Skeletal muscle tissue (tissue), 3 donors: ENCODE measurements at regions not wholly inside any gene's neighbourhood (a gene's known extent, or its start where the extent isn't known, plus 50 kb on each side); places are given as distances from the start of the nearest gene placed in this dataset.

Source experiments
- H3K27ac ChIP-seq: one replicate; pipeline ENCODE4 v1.7.0; 2013; ENCODE audit warnings: mild to moderate bottlenecking, low read depth, low read length, inconsistent platforms
- H3K27me3 ChIP-seq, 3 donors: one replicate each; pipeline ENCODE4 v1.7.0; 2013; ENCODE audit warnings: low read length in 3 of 3; ENCODE audit not compliant: control insufficient read depth in 3 of 3, insufficient read depth in 3 of 3
- H3K36me3 ChIP-seq, 3 donors: one replicate each; pipeline ENCODE4 v1.7.0; 2013; ENCODE audit warnings: low read length in 3 of 3; ENCODE audit not compliant: control insufficient read depth in 3 of 3, insufficient read depth in 3 of 3
- H3K4me1 ChIP-seq, 3 donors: one replicate each; pipeline ENCODE4 v1.7.0; 2013; ENCODE audit warnings: low read length in 3 of 3, mild to moderate bottlenecking in 3 of 3; ENCODE audit not compliant: control insufficient read depth in 3 of 3, insufficient read depth in 3 of 3
- H3K4me3 ChIP-seq, 3 donors: one replicate each; pipeline ENCODE4 v1.7.0; 2013; ENCODE audit warnings: low read length in 3 of 3
- H3K9ac ChIP-seq, 3 donors: one replicate each; pipeline ENCODE4 v1.7.0; 2013; ENCODE audit warnings: low read length in 3 of 3, mild to moderate bottlenecking in 3 of 3, moderate library complexity in 2 of 3, low read depth in 1 of 3
- H3K9me3 ChIP-seq, 3 donors: one replicate each; pipeline ENCODE4 v1.7.0; 2013; ENCODE audit warnings: low read length in 3 of 3; ENCODE audit not compliant: control insufficient read depth in 3 of 3
- donor health status: Osteomylitis.

DNA sequence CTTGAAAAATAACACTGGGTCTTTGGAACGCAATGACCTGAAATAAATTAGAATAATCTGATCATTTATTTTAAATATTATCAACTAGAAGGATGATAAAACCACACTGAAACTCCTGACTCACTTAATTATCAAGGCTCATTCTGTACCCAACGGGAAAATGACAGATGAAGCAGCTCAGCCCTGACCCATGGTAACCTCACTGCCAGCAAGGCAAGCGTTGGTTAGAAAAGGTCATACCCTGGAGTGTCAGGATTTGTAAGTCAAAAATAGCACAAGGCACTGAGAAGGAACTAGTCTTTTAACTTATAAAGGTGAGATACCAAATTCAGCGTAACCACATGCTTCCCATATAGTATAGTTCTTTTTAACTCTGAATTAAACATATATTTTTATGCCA lies 277.5 kb downstream of the ETAA1 start:
- H3K9me3 ChIP-seq, result no peaks in the 10 kb centered on the region
- H3K36me3 ChIP-seq, result no peaks in the 10 kb centered on the region
- H3K27me3 ChIP-seq, result no peaks in the 10 kb centered on the region
- peak overlapping the region; percentile 64 for H3K27ac ChIP-seq
- no peak overlapping the region for H3K4me3 ChIP-seq
- H3K9ac ChIP-seq, result no peak overlapping the region
- peaks cover 11 to 39% (median 30%) of the 10 kb centered on the region in 3 donors for H3K4me1 ChIP-seq

DNA sequence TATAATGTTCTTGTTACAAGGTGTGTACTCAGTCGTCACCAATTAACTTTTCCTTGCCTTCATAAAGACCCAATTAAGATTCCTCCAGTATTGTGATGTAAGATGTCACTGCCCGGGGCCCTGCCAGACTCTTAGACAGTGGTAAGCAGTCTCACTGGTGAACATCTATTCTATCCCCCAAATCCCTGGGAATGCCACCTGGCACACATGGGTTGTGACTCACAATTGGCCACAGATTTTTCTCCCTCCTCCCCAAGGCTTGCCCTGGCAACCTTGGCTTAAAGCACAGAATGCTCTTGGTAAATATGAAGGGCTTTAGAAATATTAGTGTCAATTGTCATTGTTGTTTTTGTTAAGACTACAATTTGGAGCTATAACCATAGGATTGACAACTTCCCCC lies 287.9 kb downstream of the ETAA1 start:
- Histone ChIP-seq H3K9me3 (no peaks in the 10 kb centered on the region), H3K4me1 (no peaks in the 10 kb centered on the region), H3K36me3 (no peaks in the 10 kb centered on the region), H3K27ac (no peak overlapping the region), H3K9ac (no peak overlapping the region), H3K4me3 (no peak overlapping the region), H3K27me3 (no peaks in the 10 kb centered on the region)

DNA sequence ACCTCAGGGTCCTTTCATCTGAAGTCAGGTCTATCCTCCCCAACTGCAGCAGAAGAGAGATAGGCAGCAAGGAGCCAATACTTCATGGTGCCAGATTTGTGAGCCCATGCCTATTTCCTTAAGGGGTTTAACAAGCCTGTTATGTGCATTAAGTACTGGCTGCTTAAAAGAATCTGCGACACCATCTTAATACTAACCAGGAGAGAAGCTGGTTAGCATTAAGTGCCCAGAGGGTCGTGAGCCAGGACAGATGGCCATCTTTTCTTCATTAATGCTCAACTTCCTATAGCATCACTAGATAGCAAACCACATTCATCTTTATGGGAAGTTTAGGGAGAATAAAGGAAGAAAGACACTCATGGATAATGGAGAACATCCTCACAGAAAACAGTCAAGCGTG lies 289.1 kb downstream of the ETAA1 start:
- no peaks in the 10 kb centered on the region for H3K27me3 ChIP-seq
- H3K9ac ChIP-seq, result no peak overlapping the region
- no peaks in the 10 kb centered on the region for H3K36me3 ChIP-seq
- no peaks in the 10 kb centered on the region for H3K9me3 ChIP-seq
- H3K4me1 ChIP-seq, result no peaks in the 10 kb centered on the region
- H3K4me3 ChIP-seq, result no peak overlapping the region
- H3K27ac ChIP-seq, result no peak overlapping the region

DNA sequence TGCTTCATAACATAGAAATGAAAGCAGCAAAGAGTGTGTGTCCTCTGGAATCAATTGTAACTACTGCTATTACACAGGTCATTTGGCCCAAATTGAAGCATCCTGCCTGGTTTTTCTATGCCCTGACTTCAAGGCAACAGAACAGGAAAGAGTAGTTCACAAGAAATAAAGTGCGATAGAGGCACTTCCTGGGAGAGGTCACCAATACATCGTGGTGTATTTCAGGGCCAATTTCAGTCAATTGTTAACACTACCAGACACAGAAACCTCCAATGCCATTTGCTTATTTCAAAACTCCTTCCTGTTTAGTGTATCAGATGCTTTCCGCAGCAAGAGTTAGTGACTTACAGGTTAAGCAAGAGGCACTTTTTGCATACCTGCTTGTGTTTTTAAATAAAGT lies 292.1 kb downstream of the ETAA1 start:
- Histone ChIP-seq H3K27me3 (no peaks in the 10 kb centered on the region), H3K36me3 (no peaks in the 10 kb centered on the region), H3K4me3 (no peak overlapping the region), H3K9me3 (no peaks in the 10 kb centered on the region), H3K9ac (no peak overlapping the region), H3K27ac (no peak overlapping the region), H3K4me1 (no peaks in the 10 kb centered on the region)

DNA sequence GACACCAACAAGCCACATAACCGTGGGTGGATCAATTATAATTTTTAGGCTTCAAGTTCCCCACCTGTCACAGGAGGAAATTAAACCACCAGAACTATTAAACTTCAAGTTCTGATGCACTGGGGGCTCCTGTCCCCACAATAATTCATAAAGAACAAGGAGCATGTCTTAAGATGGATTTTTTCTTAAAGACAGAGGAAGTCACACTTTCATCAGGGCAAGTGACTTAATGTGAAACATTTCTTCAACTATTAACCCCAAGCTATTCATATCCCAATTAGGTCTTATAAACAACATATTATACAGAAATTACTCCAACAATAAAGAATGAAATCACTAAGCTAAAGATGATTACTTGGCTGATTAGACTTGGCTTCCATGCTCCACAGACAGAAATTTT lies 292.5 kb downstream of the ETAA1 start:
- H3K4me1 ChIP-seq, result no peaks in the 10 kb centered on the region
- no peak overlapping the region for H3K4me3 ChIP-seq
- no peak overlapping the region for H3K27ac ChIP-seq
- no peak overlapping the region for H3K9ac ChIP-seq
- no peaks in the 10 kb centered on the region for H3K36me3 ChIP-seq
- no peaks in the 10 kb centered on the region for H3K27me3 ChIP-seq
- H3K9me3 ChIP-seq, result no peaks in the 10 kb centered on the region

DNA sequence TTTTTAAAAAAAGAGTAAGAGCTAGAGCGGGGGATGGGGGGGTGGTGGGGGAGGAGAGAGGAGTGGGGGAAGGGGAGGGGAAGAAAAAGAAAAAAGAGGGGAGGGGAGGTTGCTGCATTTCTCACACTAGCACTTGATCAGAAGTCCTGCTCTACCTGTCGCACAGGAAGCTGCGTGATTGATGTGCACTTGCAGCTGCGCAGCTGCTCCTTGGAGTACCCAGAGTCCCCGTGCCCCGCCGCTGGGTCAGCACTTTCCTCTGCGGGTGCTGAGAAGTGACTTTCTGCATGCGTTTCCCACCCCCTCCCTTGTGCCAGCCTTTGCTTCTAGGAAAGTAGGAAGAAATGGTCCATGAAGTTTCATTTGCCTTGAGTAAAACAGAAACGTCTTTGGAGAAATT lies 297.3 kb downstream of the ETAA1 start:
- H3K27ac ChIP-seq, result no peak overlapping the region
- peaks cover 0 to 2% (median 0%) of the 10 kb centered on the region in 3 donors for H3K27me3 ChIP-seq
- H3K36me3 ChIP-seq, result no peaks in the 10 kb centered on the region
- no peak overlapping the region for H3K9ac ChIP-seq
- H3K4me3 ChIP-seq, result peak overlapping the region in 1 of 3 donors; percentile 14
- no peaks in the 10 kb centered on the region for H3K9me3 ChIP-seq
- H3K4me1 ChIP-seq, result no peaks in the 10 kb centered on the region

DNA sequence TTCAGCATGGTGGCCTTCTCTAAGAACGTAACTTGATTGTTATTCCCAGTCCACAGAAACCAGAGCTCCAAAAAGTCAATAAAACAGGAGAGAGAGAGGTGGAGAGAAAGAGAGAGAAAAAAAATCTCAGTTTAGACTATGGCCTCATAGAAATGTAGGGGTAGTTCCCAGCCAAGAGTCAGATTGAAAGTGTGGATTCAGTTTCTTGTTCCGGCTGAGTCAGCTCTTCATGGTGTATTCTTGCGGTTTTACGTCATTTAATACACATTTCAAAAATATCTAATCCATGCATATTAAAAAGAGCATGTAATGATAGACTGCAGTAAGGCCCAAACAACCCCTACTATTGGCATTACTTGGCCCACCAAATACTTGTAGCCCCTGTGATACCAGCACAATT lies 303.9 kb downstream of the ETAA1 start:
- Histone ChIP-seq H3K4me3 (no peak overlapping the region), H3K9ac (no peak overlapping the region), H3K27ac (no peak overlapping the region), H3K4me1 (peaks cover 0 to 6% (median 0%) of the 10 kb centered on the region in 3 donors), H3K27me3 (no peaks in the 10 kb centered on the region), H3K9me3 (no peaks in the 10 kb centered on the region), H3K36me3 (no peaks in the 10 kb centered on the region)

DNA sequence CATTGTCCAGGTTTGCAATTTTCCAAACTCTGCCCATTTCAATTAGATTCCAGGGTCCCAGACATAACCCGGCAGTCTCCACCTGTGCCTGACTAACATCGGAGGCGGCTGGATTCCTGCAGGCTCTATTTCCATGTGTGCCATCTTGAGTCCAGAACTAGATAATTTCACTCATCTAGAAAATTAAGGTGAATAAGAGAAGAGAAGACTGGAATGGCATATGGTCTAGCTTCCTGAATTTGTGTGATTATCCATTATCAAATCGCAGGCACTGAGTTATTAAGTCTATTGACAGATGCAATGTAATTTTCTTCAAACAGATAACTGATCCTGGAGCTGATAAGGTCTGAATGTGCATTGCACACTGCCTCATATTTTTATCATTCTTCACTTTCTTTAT lies 305.2 kb downstream of the ETAA1 start:
- H3K9me3 ChIP-seq, result no peaks in the 10 kb centered on the region
- no peak overlapping the region for H3K27ac ChIP-seq
- no peak overlapping the region for H3K9ac ChIP-seq
- H3K4me3 ChIP-seq, result no peak overlapping the region
- H3K27me3 ChIP-seq, result no peaks in the 10 kb centered on the region
- H3K4me1 ChIP-seq, result peaks cover 0 to 6% (median 0%) of the 10 kb centered on the region in 3 donors
- H3K36me3 ChIP-seq, result no peaks in the 10 kb centered on the region

DNA sequence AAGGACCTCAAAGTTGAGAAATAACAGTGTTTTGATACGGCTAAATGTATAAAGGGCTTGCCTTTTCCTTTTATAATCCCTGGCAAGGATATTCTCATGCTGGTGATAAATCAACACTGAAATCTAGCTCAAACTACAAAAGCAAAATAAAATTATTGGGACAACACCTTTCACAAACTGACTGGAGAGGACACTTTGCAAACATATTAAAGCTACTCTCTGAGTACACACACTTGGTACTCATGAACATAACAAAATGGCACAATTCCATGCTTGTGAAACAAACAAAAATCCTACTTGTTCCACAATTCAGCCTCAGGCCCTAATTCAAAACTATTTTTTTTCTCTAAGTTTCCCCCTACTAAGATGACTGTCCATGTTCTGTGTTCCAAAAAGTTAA lies 305.8 kb downstream of the ETAA1 start:
- Histone ChIP-seq H3K9ac (no peak overlapping the region), H3K36me3 (no peaks in the 10 kb centered on the region), H3K4me1 (peaks cover 0 to 6% (median 0%) of the 10 kb centered on the region in 3 donors), H3K27ac (no peak overlapping the region), H3K9me3 (no peaks in the 10 kb centered on the region), H3K27me3 (no peaks in the 10 kb centered on the region), H3K4me3 (no peak overlapping the region)

DNA sequence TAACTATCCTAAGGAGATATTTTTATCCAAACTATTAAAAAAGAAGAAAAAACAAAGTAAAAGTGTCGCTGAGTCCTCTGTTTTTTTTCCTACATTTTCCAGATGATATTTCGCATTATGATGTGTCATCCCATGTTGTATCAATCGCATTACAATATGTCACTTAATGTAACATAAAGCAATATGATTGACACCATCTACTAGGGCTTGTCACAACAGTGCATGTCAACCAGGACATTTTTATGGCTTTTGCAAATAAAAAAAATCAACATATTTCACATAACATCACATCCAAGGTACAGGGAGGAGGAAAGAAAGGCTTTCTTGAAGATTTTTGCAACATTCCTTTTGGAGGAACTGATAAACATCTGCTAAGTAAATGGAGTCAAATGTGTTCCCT lies 308.9 kb downstream of the ETAA1 start:
- H3K9ac ChIP-seq, result no peak overlapping the region
- peaks cover 0 to 6% (median 0%) of the 10 kb centered on the region in 3 donors for H3K4me1 ChIP-seq
- H3K27me3 ChIP-seq, result no peaks in the 10 kb centered on the region
- H3K36me3 ChIP-seq, result no peaks in the 10 kb centered on the region
- no peak overlapping the region for H3K27ac ChIP-seq
- no peaks in the 10 kb centered on the region for H3K9me3 ChIP-seq
- no peak overlapping the region for H3K4me3 ChIP-seq

DNA sequence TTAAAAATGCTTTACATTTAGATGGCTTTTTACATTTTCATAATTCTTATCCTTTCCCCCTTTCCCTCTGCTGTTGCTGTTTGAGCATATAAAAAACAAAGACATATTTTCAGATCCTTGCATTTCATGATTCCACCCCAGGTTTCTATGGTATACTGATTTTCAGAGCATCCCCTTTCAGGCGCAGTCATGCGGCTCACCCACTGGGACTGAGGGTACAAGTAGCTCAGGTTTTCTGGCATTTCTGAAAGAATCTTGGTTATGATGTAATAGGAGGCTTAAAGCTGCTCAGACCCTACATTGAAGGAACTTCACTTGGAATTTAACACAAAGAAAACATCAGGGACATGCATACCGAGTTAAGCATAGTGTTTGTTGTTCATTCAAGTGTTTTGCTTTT lies 310.8 kb downstream of the ETAA1 start:
- H3K9me3 ChIP-seq, result no peaks in the 10 kb centered on the region
- H3K4me3 ChIP-seq, result no peak overlapping the region
- no peaks in the 10 kb centered on the region for H3K36me3 ChIP-seq
- no peak overlapping the region for H3K27ac ChIP-seq
- H3K9ac ChIP-seq, result no peak overlapping the region
- H3K4me1 ChIP-seq, result no peaks in the 10 kb centered on the region
- H3K27me3 ChIP-seq, result no peaks in the 10 kb centered on the region
